GM23338 (cell line): ENCODE measurements at regions not wholly inside any gene's neighbourhood (a gene's known extent, or its start where the extent isn't known, plus 50 kb on each side); places are given as distances from the start of the nearest gene placed in this dataset.

Experiments
- CTCF ChIP-seq, 2 experiments: fragments of 200-600 bp in 1 of 2; sonication (generic) in 1 of 2; conservative IDR thresholded peaks; 2 replicates each; pipeline versions ENCODE4 v1.5.1 to v1.6.1; 2016 to 2017; ENCODE audit warnings: antibody characterized with exemption in 2 of 2, low read depth in 2 of 2, mild to moderate bottlenecking in 2 of 2, moderate library complexity in 1 of 2
- TF ChIP-seq, protein P1 (sequence below): IDR thresholded peaks from one replicate; pipeline ENCODE4 v1.6.1; 2018; ENCODE audit warnings: antibody characterized with exemption; ENCODE audit not compliant: unreplicated experiment

DNA sequence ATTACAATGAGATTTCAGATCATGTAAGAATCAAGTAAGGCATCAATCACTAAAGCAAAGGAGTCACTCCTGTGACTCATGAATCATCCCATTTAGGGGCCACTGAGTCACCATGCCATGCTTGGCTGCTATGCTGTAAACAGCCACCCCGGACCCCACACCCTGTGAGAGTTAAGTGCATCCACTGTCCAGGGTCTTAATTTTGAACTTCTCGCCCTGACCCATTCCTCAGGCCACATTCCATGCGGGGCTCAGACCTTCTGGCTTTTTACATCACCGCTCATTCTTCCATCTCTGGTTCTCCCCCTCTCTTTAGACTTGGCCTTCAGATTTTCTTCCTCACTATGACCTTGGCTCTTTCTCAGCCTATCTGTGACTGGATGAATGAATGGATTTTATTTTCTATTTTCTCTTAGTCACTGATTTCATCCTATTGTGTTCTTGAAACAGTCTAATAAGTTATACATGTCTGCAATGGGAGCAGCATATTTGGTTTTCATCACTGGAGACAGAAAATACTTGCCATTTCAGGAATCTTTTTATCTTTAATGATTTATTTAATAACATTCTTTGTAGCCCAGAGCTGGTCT, 239.6 kb downstream of the SKIDA1 start:
- TF ChIP-seq CTCF (conservative IDR thresholded peaks at IDR 0.05; ENCODE audit: low read depth in 2 of 2), result no peak
- TF ChIP-seq, protein P1, sequence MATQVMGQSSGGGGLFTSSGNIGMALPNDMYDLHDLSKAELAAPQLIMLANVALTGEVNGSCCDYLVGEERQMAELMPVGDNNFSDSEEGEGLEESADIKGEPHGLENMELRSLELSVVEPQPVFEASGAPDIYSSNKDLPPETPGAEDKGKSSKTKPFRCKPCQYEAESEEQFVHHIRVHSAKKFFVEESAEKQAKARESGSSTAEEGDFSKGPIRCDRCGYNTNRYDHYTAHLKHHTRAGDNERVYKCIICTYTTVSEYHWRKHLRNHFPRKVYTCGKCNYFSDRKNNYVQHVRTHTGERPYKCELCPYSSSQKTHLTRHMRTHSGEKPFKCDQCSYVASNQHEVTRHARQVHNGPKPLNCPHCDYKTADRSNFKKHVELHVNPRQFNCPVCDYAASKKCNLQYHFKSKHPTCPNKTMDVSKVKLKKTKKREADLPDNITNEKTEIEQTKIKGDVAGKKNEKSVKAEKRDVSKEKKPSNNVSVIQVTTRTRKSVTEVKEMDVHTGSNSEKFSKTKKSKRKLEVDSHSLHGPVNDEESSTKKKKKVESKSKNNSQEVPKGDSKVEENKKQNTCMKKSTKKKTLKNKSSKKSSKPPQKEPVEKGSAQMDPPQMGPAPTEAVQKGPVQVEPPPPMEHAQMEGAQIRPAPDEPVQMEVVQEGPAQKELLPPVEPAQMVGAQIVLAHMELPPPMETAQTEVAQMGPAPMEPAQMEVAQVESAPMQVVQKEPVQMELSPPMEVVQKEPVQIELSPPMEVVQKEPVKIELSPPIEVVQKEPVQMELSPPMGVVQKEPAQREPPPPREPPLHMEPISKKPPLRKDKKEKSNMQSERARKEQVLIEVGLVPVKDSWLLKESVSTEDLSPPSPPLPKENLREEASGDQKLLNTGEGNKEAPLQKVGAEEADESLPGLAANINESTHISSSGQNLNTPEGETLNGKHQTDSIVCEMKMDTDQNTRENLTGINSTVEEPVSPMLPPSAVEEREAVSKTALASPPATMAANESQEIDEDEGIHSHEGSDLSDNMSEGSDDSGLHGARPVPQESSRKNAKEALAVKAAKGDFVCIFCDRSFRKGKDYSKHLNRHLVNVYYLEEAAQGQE, result no peak
